Globus pallidus (tissue), 1 donor: ENCODE measurements at regions not wholly inside any gene's neighbourhood (a gene's known extent, or its start where the extent isn't known, plus 50 kb on each side); places are given as distances from the start of the nearest gene placed in this dataset.
"Not testable (repeated sequence)": the region's sequence is repeated elsewhere in the genome, so short reads cannot be mapped to it uniquely, and the experiment has no call there.

Experiments used
- DNase-seq: peaks from one replicate; pipeline ENCODE4 v3.0.0-alpha.2; 2015; ENCODE audit warnings: low spot score

GRCh38 chr5:1667648-1668140, 131.9 kb downstream of the MRPL36 start:
- no peak for DNase-seq

GRCh38 chr5:1666812-1667588, 132.6 kb downstream of the MRPL36 start:
- DNase-seq = no peak

- DNase-seq = no peak
Measured at GRCh38 chr5:1666221-1666620, 133.4 kb downstream of the MRPL36 start.

GRCh38 chr5:1665803-1666202, 133.8 kb downstream of the MRPL36 start:
- no peak for DNase-seq

GRCh38 chr5:1665231-1665630, 134.4 kb downstream of the MRPL36 start:
- DNase-seq = no peak

GRCh38 chr5:1663186-1663585, 136.5 kb downstream of the MRPL36 start:
- no peak for DNase-seq

- DNase-seq = no peak
Measured at GRCh38 chr5:1662559-1663085, 137.0 kb downstream of the MRPL36 start.

- no peak for DNase-seq
Measured at GRCh38 chr5:1661831-1662558, 137.6 kb downstream of the MRPL36 start.

GRCh38 chr5:1661311-1661710, 137.6 kb upstream of the LPCAT1 start:
- DNase-seq = no peak

GRCh38 chr5:1660511-1660910, 136.8 kb upstream of the LPCAT1 start:
- DNase-seq = no peak

- no peak for DNase-seq
Measured at GRCh38 chr5:1660001-1660400, 136.2 kb upstream of the LPCAT1 start.

- no peak for DNase-seq
Measured at GRCh38 chr5:1659100-1659981, 135.6 kb upstream of the LPCAT1 start.

GRCh38 chr5:1658665-1659064, 134.9 kb upstream of the LPCAT1 start:
- no peak for DNase-seq

GRCh38 chr5:1657161-1657741, 133.5 kb upstream of the LPCAT1 start:
- no peak for DNase-seq

- no peak for DNase-seq
Measured at GRCh38 chr5:1656271-1656975, 132.7 kb upstream of the LPCAT1 start.

- DNase-seq = no peak
Measured at GRCh38 chr5:1655496-1656270, 131.9 kb upstream of the LPCAT1 start.

GRCh38 chr5:1654786-1655495, 131.2 kb upstream of the LPCAT1 start:
- no peak for DNase-seq

GRCh38 chr5:1653698-1654651, 130.2 kb upstream of the LPCAT1 start:
- DNase-seq = not testable (repeated sequence)
